HG03108 (cell line): ENCODE measurements at regions not wholly inside any gene's neighbourhood (a gene's known extent, or its start where the extent isn't known, plus 50 kb on each side); places are given as distances from the start of the nearest gene placed in this dataset.

Experiments used
- ATAC-seq: cut with Tn5 transposase; IDR thresholded peaks from one replicate; pipeline ENCODE4 v1.9.1; 2021; ENCODE audit warnings: moderate library complexity; ENCODE audit not compliant: unreplicated experiment

DNA sequence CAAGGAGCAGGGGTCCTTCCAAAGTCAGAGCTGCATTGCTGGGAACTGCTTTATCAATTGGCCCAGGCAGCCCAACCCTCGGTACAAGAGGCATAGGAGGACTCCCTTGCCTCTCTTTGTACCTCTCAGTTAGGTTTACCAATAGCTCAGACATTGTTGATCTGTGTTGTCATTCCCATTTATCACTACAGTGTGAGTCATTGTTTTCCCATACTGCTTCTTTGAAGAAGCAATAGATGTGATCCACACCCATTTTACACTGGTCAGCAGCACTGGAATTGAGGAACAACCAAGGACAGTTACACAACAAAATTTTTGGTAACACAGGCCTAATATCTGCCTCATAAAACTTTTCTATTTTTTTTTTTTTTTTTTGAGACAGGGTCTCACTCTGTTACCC, 307.2 kb downstream of the SNX13 start:
- no peak for ATAC-seq

- ATAC-seq, result no peak
These were observed 301.6 kb downstream of the SNX13 start for GRCh38 chr7:17638727-17639126.

GRCh38 chr7:17640730-17641377, 299.4 kb downstream of the SNX13 start:
- no peak for ATAC-seq

GRCh38 chr7:17645500-17645899, 294.8 kb downstream of the SNX13 start:
- no peak for ATAC-seq

GRCh38 chr7:17646253-17646956, 293.9 kb downstream of the SNX13 start:
- ATAC-seq, result no peak

- no peak for ATAC-seq
These were observed 289.0 kb downstream of the SNX13 start for GRCh38 chr7:17651341-17651740.

DNA sequence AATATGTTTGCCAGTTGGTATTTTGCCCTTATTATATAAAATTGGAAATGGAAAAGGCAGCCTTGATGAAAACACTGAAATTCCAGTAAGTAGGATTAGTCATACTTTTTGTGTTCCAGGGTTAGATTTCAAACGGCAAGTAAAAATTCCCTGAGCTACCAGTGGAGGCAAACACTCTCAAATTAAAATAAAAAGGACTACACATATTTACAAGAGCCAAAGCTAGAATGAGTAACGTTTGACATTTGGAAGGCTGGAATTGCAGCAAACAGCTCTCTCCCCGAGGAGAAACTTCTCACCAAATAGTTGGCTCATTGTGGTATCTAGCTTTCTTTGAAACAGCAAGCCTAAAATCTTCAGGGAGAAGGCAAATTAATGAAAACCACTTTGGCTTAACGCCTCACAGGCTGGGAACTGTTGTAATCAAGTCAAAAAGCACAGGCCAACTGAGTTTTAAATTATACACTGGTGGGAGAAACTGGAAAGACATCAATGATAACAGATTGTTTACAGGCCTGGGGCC, 288.4 kb downstream of the SNX13 start:
- no peak for ATAC-seq

GRCh38 chr7:17654940-17655339, 285.4 kb downstream of the SNX13 start:
- ATAC-seq, result no peak

GRCh38 chr7:17659126-17659525, 281.2 kb downstream of the SNX13 start:
- ATAC-seq, result no peak

DNA sequence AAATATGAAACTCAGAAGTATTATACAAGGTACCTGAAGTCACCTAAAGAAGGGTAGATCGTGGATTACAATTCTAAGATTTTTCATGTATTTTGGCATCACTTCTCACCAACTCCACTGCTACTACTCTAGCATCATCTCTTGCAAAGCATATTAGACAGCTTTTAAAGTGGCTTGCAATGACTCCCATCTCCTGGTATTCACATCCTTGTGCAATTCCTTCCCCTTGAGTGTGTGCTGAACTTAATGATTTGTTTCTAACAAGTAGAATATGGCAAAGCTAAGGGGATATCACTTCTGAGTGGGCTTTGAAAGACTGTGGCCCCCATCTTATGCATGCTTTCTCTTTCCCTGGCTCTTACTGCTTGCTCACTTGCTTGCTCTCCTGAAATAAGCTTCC, 280.2 kb downstream of the SNX13 start:
- ATAC-seq, result no peak

- no peak for ATAC-seq
These were observed 278.2 kb downstream of the SNX13 start for GRCh38 chr7:17661982-17662585.

GRCh38 chr7:17663061-17663675, 277.1 kb downstream of the SNX13 start:
- ATAC-seq, result no peak

DNA sequence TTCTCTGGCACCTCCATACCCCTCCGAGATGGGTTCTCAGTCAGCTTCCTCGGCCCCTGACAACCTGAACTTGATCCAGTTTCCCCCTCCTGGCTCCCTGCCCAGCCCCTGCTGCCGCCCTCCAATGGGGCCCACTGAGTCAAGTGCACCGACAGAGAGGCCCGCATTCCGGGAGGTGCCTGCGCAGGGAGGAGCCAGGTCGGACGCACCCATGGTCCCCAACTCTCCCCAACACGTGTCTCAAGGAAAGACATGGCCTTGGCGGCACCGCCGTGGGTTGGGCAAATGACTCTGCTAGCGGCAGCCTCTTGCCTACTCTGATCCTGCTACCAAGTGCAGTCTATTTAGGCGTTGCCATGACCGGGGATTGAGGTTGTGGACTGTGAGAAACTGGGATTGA, 275.3 kb downstream of the SNX13 start:
- ATAC-seq, result no peak

- no peak for ATAC-seq
These were observed 272.2 kb downstream of the SNX13 start for GRCh38 chr7:17668122-17668521.

- no peak for ATAC-seq
These were observed 271.1 kb downstream of the SNX13 start for GRCh38 chr7:17669204-17669603.

- ATAC-seq, result no peak
These were observed 268.3 kb downstream of the SNX13 start for GRCh38 chr7:17671956-17672355.

DNA sequence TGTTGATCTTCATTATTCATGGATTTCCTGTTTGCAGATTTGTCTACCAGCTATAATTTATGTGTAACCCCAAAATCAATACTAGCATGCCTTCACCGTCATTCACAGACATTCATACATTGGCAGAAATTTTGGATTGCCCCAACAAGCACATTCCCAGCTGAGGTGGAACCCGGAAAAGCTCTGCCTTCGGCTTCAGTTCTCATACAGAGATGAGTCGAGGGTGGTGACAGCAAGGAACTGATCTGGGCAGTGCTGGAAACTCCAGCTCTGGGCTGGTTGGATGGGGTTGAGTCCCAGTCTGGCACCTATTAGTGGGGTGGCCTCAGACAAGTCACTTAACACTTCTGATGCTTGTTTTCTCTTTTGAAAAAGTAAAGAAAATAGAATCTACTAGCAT, 267.5 kb downstream of the SNX13 start:
- ATAC-seq, result no peak

GRCh38 chr7:17674166-17674942, 265.9 kb downstream of the SNX13 start:
- ATAC-seq, result no peak

DNA sequence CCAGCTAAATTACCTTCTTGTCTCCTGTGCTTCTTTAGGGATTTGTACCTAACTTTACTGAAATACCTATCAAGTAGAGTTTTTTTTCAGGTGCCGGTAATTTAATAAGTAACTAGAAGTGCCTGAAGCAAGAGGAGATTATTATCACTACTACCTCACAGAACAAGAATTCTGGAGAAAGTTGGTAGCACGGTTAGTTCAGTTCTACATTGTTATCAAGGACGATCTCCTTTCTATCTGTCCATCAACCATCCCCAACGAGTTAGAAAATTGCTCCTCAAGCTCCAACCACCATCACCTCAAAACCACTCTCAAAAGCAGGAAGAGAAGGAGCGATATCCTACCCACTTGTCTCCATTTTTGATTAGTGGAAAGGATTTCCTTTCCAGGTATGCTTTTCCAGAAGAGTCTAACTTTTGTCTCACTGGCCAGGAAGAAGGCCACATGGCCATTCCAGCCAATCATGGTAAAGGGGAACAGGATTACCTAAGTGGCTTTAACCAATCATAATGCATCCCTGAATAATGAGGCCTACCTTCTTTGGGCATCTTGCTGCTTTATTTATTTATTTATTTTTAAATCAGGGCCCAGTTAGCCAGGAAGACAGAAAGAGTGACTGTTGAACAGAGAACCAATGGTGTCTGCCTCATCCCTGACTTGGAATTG, 265.2 kb downstream of the SNX13 start:
- no peak for ATAC-seq

- no peak for ATAC-seq
These were observed 262.9 kb downstream of the SNX13 start for GRCh38 chr7:17677408-17677807.
